SHP77 treated with DMSO at 0.1 percent for 48 hours (cell line): ENCODE measurements at regions not wholly inside any gene's neighbourhood (a gene's known extent, or its start where the extent isn't known, plus 50 kb on each side); places are given as distances from the start of the nearest gene placed in this dataset.
"Not testable (repeated sequence)": the region's sequence is repeated elsewhere in the genome, so short reads cannot be mapped to it uniquely, and the experiment has no call there.

Source experiments
- DNase-seq: peaks from one replicate; lab custom pipeline; 2025; lab: John Stamatoyannopoulos, UW

- no peak for DNase-seq
These were observed 425.0 kb upstream of the GRM7 start for GRCh38 chr3:6435951-6436350.

- DNase-seq = no peak
These were observed 423.3 kb upstream of the GRM7 start for GRCh38 chr3:6437631-6438030.

GRCh38 chr3:6438031-6438430, 422.9 kb upstream of the GRM7 start:
- no peak for DNase-seq

GRCh38 chr3:6439226-6439625, 421.7 kb upstream of the GRM7 start:
- no peak for DNase-seq

- DNase-seq = no peak
These were observed 421.1 kb upstream of the GRM7 start for GRCh38 chr3:6439824-6440223.

- no peak for DNase-seq
These were observed 415.8 kb upstream of the GRM7 start for GRCh38 chr3:6444888-6445658.

- no peak for DNase-seq
These were observed 413.6 kb upstream of the GRM7 start for GRCh38 chr3:6447166-6447801.

GRCh38 chr3:6448011-6448410, 412.9 kb upstream of the GRM7 start:
- no peak for DNase-seq

- no peak for DNase-seq
These were observed 411.8 kb upstream of the GRM7 start for GRCh38 chr3:6449099-6449498.

GRCh38 chr3:6452974-6453373, 407.9 kb upstream of the GRM7 start:
- DNase-seq = no peak

GRCh38 chr3:6455031-6455430, 405.9 kb upstream of the GRM7 start:
- no peak for DNase-seq

- DNase-seq = no peak
These were observed 393.7 kb upstream of the GRM7 start for GRCh38 chr3:6467186-6467585.

GRCh38 chr3:6468589-6468988, 392.3 kb upstream of the GRM7 start:
- no peak for DNase-seq

GRCh38 chr3:6471744-6472143, 389.2 kb upstream of the GRM7 start:
- DNase-seq = no peak

GRCh38 chr3:6490487-6491327, 370.2 kb upstream of the GRM7 start:
- not testable (repeated sequence) for DNase-seq

GRCh38 chr3:6491768-6492167, 369.1 kb upstream of the GRM7 start:
- DNase-seq = no peak

- DNase-seq = no peak
These were observed 368.6 kb upstream of the GRM7 start for GRCh38 chr3:6492306-6492705.

- not testable (repeated sequence) for DNase-seq
These were observed 362.0 kb upstream of the GRM7 start for GRCh38 chr3:6498944-6499343.

- DNase-seq = no peak
These were observed 356.6 kb upstream of the GRM7 start for GRCh38 chr3:6504347-6504746.

- no peak for DNase-seq
These were observed 356.1 kb upstream of the GRM7 start for GRCh38 chr3:6504834-6505233.

- no peak for DNase-seq
These were observed 352.5 kb upstream of the GRM7 start for GRCh38 chr3:6508410-6508759.

- no peak for DNase-seq
These were observed 351.3 kb upstream of the GRM7 start for GRCh38 chr3:6509576-6509975.

GRCh38 chr3:6510713-6511112, 350.2 kb upstream of the GRM7 start:
- DNase-seq = no peak
